H1 (cell line): ENCODE measurements at regions not wholly inside any gene's neighbourhood (a gene's known extent, or its start where the extent isn't known, plus 50 kb on each side); places are given as distances from the start of the nearest gene placed in this dataset.

Source experiments
- BACH1 ChIP-seq: IDR thresholded peaks from 2 replicates; pipeline ENCODE4 v1.6.1; 2012; ENCODE audit warnings: low read length, improper control_type of control experiment
- MAFK ChIP-seq: IDR thresholded peaks from 2 replicates; pipeline ENCODE4 v1.6.1; 2012; ENCODE audit warnings: low read depth, mild to moderate bottlenecking, improper control_type of control experiment, low read length

- TF ChIP-seq MAFK (no peak), BACH1 (no peak)
Observed at GRCh38 chr14:97832776-97833175, 1035.6 kb downstream of the VRK1 start (continued).
